HS-5 (cell line): ENCODE measurements at regions not wholly inside any gene's neighbourhood (a gene's known extent, or its start where the extent isn't known, plus 50 kb on each side); places are given as distances from the start of the nearest gene placed in this dataset.
"Not testable (repeated sequence)": the region's sequence is repeated elsewhere in the genome, so short reads cannot be mapped to it uniquely, and the experiment has no call there.

ENCODE experiments used
- DNase-seq: peaks from one replicate; pipeline ENCODE4 v3.0.0-alpha.2; 2012; ENCODE audit warnings: low read depth

DNA sequence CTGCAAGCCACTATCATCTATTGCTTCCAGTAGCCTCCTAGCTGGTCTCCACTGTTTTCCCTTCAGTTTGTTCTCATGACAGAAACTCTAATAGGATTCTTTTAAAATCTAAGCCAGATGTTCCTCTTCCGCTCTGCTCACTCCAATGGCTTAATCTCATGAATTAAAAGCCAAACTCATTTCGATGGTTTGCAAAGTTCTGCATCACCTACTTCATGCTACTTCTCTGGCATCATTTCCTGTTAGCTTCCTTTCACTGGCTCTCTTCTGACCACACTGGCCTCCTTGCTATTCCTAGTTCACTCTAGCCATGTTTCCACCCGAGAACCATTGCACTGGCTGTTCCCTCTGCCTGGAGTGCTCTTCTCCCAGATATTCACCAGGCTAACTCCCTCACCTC is 102.0 kb upstream of the LSM6 start:
- no peak for DNase-seq

DNA sequence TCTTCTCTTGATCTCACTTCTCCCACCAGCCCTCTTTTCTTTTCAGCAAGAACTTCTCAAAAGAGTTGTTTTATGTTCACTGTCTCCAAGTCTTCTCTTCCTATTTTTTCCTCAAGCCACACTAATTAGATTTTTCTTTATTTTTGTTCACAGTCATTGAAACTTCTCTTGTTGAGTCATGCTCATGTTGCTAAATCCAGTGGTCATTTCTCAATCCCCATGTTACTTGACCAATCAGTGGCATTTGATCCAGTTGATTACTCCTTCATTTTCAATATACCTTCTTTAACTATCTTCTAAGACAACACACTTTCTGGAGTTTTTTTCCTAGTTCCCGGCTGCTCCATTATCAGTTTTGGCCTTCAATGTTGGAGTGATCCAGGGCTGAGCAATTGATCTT is 103.1 kb upstream of the LSM6 start:
- DNase-seq = peak; percentile 16

DNA sequence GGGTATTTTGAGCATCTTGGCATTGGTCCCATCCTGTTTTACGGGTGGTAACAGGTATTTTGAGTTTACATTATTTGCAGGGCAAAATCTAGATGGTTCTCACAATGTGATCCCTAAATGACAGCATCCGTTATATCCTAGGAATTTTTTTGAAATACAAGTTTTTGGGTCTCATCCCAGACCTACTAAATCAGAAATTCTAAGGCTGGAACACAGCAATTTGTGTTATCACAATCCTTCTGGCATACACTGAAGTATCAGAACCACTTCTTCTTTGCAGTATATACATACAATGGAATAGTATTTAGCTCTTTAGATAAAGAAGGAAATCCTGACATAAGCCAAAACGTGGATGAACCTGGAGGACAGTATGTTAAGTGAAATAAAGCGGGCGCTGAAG is 104.1 kb upstream of the LSM6 start:
- no peak for DNase-seq

DNA sequence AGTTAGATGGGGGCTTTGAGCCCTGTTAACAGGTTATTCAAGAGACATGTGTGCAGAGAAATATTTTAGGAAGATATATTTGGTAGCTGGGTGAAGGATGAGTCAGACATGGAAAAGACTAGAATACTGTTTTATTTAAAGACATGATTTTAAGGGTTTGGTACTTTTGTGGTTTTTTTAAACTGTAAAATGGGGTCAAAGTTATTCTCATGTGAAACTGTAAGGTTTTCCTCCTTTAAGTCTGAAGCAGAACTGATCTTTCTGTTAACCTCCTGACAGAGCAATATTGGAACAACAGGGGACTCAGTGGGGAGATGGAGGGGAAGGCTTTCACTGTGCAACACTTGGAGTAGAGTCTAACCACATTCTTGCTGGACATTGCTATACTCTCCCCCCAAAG is 112.4 kb upstream of the LSM6 start:
- no peak for DNase-seq

DNA sequence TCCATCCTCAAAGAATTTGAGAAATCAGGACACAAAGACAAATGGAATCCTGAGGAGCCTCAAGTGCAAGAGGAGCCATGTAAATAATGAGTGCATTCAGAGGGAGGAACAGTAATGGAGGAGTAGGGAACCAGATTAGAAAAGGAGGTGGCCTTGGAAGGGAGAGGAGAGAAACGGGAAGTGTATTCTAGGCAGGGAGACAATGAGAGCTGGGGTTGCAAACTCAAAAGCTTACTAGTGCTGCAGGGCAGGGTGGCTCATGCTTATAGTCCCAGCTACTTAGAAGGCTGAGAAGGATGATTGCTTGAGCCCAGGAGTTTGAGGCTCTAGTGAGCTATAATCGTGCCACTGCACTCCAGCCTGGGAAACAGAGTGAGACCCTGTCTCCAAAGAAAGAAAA is 113.2 kb upstream of the LSM6 start:
- DNase-seq = no peak

DNA sequence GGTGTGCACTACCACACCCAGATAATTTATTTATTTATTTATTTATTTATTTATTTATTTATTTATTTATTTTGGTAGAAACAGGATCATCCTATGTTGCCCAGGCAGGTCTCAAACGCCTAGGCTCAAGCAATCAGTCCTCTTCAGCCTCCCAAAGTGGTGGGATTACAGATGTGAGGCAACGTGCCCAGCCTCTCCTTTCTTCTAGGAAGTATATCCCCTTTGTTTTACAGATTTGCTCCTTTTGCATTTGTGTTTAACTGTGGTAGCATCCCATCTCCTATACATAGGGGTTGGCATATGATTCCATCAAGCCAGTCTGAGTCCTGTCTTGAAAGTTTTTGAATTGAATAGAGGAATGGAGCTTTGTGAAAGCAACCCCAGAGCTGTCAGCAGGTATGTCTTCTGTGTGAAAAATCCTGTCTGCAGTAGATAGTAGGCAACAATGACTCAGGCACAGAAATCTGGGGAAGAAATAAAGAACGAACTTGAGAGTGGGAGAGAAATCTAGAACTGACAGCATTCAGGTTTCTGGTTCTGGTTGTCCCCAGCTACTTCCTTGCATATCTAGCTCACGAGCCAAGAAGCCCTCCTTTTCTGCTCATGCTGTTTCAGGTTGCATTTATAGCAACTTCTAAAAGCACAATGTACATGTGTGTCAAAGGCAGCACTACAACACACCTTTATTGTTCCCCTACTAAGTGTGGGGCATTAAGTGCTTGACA is 113.7 kb upstream of the LSM6 start:
- DNase-seq = no peak

DNA sequence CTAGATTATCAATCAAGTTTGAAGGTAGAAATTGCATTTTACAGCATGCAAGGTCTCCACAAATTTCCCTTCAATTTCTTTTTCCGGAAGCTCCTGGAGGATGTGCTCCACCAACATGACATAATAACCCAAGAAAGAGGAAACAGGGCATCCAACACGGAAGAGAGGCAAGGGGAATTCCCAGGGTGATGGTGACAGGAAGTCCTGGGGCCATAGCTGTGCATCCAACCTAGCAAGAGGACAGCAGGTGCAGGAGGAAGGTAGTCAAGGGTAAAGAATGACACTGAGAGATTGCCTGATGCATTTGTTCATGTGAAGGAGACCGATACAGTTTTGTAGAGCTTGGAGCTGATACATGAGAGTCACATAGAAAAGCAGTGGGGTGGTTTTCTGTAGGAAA is 115.7 kb upstream of the LSM6 start:
- DNase-seq = no peak

DNA sequence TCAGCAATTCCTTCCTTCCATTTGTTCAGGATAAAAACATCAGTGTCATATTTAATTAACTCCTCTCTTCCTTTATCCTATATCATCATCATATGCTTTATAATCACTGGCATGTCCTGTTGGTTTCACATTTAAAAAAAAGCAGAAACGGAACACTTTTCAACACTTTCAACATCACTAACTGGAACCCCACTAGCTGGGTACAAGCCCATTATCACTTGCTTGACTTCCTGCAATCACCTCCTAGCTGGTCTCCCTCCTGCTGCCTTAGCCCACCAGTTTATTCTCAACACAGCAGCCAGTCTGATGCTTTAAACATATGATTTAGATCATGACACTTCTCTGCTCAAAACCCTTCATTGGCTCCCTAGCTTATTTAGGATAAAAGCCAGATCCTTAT is 116.4 kb upstream of the LSM6 start:
- no peak for DNase-seq

DNA sequence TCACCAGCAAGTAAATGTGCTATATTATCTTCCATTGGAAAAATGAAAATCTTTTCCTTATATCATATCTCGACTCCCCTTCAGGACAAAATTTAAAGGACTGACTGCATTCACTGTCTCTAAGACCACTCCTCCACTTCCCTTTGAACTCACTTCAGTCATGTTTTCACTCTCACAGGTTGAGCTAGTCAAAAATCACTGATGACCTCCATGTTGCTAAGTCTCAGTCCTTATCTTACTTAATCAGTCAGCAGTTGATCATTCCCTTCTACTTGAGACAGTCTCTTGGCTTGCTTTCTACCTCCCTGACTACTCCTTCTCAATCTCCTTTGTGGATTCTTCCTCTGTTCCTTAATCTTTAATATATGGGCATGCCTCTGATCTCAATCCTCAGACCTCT is 117.0 kb upstream of the LSM6 start:
- no peak for DNase-seq

DNA sequence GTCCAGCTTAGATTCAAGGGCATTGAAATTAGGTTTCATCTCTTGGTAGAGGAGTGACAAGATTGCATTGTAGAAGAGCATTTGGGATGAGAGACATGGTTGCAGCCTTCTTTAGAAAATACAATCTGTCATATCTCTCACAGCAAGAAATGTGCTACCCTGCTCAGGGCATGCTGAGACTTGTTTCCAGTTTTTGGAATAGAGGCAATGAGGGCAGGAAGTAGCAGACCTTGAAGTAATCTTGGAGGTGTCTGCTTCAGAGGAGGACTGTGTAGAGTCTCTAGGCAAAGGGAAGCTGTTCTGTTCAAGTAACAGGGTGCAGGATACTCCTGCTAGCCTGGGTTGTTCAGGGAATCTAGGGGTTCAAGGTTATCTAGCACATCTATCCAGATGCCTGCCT is 116.1 kb upstream of the ZNF827 start:
- DNase-seq = no peak

DNA sequence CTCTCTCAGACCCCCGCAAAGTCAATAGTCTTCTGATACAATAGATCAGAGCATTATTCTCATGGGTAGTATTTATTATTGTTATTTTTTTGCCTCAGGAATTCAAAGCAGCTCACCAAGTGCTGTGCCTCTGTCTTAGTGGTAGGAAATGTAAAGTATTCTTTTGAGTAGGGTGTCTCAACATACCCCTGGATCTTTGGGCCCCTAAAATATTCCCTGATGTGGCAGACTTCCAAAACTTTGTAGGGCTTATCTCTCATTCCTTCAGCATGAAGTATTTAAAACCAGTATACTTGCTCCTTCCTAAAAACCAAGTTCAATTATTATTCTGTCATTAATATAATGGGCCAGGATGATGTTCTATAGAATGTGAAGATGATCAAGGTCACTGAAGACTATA is 115.3 kb upstream of the ZNF827 start:
- DNase-seq = no peak

DNA sequence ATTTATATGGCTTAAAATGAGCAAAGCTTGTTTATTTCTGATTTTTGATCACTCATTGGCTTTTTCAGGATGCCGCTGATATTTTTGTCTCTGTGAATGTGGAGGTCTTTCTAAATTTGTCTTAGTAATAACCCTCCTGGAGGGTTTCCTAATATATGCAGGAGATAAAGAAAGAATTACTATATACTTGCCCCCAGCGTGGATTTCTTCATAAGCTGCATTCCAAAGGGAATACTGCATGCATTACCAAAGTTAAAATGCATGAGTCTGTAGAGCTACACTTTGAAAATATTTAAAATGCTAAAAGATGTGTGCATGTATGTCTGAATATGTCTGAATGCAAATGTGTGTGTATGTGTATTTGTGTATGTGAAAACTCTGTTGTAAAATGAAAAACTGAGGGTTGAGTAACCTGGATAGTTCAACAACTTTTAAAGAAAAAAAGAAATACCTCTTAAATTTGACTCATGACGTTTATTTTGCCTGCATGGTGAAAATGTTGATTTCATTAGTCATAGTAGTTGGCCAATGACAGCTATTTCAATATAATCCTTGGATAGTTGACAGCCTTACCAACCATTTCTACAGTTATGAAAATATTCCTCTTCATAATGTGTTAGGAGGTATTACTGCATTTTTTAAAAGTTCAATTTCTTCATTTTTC is 113.2 kb upstream of the ZNF827 start:
- peak; percentile 82 for DNase-seq

DNA sequence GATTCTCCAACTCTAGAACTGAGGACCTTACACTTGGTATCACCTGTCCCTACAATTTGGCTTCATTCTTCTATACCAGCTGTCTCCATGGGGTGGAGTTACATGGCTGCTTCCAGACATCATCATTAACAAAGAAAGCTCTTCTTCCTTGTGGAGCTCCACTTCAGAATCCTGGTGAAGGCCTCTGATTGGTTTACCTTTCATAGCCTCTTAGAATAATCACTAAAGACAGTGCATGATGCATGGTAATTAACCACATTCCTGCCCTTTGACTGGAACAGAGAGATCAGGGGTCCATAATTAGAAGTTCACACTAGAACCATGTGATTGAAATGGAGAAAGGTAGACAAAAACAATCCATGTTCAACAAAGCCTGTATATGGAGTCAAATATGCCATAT is 112.6 kb upstream of the ZNF827 start:
- DNase-seq = no peak

DNA sequence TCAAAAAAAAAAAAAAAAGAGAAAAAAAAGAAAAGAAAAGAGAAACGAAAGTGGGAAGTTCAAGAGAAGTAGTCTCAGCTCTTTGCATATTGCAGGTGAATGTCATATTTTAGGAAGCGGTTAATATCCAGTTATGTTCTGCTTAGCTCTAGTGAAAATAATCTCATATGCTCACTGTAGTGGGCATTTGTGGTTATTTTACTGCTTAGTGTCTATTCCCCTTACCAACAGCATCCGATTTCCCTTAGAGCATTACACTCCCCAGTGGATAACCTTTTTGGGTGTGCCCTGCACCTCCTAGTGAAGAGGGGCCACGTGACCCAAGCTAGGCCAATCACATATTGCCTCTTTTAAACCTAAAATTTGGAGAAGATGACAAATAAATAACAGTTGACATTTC is 111.2 kb upstream of the ZNF827 start:
- DNase-seq = no peak

DNA sequence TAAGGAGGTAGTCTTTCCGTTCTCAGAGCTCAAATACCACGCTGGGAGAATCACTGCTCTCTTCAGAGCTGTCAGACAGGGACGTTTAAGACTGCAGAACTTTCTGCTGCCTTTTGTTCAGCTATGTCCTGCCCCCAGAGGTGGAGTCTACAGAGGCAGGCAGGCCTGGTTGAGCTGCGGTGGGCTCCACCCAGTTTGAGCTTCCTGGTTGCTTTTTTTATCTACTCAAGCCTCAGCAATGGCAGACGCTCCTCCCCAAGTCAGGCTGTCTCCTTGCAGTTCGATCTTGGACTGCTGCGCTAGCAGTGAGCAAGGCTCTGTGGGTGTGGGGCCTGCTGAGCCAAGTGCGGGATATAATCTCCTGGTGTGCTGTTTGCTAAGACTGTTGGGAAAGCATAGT is 109.1 kb upstream of the ZNF827 start:
- not testable (repeated sequence) for DNase-seq

DNA sequence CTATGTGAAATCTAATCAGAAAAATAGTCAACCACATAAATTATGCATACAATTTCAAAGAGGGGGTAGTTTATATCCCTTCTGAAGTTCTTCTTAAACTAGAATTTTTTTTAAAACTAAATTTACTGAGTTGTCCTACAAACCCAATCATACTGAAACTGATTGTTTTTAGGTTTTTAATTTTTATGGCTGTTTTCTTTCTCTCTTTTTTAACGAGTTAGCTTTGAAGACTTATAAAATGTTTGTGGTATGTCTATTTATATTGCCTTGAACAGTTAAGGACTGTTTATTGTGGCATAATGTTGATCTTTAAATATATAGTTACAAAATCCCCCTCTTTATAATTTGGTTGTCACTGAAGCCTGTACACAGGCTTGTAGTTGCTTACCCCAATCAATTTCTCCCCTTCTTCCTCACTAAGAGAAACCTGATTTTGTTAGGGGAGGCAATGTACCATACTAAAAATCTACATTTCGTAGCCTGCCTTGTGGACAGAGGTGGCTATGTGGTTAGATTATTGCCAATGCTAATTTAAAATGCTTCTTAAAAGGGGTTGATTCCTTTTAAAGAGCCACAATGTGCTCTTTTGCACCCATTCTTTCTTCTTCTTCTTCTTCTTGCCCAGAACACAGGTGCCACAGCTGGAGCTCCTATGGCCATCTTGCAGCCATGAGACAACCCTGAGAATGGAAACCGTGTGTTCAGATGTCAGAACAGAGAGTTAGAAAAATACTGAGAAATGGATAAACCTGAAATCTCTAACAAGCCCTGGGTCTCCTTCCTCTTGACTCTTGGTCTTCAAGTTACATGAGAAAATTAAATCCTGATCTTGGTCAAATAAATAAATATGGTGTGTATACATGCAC is 102.7 kb upstream of the ZNF827 start:
- DNase-seq = no peak

DNA sequence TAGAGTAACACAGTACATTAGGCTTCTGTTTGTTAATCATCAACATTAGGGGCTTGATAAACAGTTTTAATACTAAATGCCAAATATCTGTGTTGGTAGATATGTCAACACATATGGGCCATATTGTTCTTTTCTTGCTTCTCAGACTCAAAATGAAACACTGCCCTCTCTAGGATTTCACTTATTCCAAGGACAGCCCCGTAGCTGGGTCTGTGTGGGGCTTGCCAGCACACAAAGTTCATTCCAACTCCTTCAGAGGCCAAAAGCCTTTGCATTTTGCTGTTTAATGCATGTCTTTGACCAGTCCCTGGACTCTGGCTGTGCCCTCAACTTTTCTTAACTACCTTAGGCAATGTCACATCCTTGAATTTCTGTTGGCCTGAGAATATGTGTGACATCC is 102.0 kb upstream of the ZNF827 start:
- DNase-seq = no peak

DNA sequence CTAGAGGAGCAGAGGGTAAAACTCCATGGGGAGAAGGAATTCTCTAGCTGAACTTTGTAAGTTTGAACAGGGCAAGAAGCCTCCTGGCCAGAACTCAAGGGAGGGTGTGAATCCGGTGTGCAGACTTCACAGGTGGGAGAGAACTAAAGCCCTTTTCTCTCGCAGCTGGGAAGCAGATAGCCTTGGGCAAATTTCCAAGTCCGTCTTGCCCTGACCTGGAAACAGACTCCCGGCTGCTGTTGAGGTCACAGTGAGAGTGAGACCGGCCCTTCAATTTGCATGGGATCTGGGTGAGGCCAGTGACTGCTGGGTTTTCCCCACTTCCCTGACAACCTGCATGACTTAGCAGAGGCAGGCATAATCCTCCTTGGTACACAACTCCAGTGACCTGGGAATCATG is 94.5 kb upstream of the ZNF827 start:
- no peak for DNase-seq

DNA sequence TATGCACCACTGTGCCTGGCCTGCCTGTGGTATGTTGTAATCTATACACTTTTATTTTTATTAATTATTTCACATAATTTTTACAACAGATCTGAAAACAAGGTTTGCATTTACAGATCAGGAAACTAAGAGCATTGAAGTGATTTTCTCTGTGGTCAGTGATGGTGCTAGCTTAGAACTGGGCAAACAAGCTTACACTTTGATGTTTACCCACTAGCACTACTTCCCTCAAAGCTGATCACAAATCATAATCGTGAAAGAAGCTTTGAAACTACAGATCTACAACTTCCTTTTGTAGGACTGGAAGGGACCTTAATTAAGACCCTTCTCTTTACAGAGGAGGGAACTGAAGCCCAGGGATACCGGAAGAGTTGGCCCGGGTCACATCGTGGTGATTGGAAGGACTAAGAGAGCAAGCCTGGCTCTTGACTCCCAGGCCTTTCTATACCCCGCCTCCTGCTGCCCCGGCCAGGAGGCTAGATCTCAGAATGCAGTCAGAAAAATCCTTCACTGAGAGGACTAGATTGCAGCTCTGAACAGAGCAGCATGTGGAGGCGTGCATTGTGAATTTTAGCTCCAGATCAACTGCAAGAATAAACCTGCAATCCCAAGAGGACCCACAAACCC is 93.7 kb upstream of the ZNF827 start:
- DNase-seq = no peak

DNA sequence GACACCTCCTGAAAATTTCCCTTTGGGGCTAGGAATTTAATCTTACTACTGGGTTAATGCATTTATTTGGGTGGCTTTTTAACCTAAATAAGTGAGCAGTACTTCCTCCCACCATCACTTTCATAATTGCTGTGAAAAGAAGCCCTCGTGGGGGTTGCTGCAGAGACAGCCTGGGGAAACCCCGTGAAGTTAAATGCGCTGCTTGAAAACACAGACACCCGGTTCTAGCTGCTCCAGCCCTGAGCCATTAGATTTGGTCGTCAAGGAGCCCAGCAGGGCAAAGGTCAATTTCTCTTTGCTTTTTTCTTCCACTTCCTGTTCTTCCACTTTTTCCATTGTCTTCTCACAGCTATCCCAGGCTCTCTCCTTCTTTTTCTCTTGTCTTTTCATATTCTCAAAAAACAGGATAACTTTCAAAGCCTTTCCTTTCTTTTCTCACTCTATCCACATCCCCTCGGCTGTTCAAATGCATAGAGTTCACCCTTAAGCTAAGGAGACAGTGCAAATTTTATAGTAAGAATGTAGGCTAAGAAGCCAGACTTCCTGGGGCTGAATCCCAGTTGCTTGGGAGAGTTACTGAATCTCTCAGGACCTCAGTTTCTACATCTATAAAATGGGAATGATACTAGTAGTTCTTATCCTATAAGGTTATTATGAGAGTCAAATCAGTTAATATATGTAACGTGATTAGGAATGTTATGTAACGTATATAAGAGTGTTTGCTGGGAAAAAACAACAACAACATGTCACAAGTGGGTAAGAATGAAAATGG is 91.5 kb upstream of the ZNF827 start:
- DNase-seq = no peak

DNA sequence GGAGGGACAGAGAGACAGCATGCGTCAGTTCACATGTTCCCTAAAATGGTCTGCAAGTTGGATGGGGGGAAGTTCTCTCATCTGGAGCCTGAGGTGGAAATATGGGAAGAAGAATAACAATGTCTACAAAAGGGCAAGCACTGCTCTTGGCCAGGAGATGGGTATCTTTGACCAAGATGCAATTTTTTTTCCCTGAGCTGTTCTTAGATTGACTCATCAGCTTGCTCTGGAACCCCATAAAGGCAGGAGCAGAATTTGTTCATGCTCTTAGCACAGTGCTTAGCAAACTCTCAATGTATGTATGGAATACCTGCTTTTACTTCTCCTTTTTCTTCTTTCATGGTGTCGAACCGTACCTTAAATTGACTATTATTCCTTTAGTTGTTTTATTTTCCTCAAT is 90.5 kb upstream of the ZNF827 start:
- peak; percentile 8 for DNase-seq

DNA sequence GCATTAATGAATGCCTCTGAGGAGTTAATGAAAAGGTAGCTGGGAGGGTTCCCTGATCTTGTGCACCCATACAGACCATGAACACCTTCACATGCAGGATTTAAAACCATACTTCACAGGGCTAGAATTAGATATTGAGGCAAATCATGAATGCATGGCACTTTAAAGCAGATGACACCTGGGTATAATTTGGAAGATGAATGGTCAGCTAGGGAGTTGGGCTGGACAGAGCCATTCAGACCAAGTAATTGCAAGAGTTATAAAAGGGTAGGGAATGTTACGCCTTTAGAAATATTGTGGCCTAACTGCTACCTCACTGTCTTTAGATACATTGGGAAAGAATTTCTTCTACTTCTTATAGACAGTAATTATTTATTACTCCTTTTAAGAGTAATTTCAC is 89.1 kb upstream of the ZNF827 start:
- DNase-seq = no peak
